HEK293T (cell line): ENCODE measurements at regions not wholly inside any gene's neighbourhood (a gene's known extent, or its start where the extent isn't known, plus 50 kb on each side); places are given as distances from the start of the nearest gene placed in this dataset.

ENCODE experiments used
- BHLHE40 ChIP-seq: fragments of 450-650 bp; IDR thresholded peaks from 2 replicates; pipeline ENCODE4 v1.6.1; 2016; ENCODE audit warnings: mild to moderate bottlenecking, moderate library complexity, borderline replicate concordance
- ELF4 ChIP-seq: fragments of 450-650 bp; IDR thresholded peaks from 2 replicates; pipeline ENCODE4 v1.6.1; 2017; ENCODE audit warnings: antibody characterized with exemption

DNA sequence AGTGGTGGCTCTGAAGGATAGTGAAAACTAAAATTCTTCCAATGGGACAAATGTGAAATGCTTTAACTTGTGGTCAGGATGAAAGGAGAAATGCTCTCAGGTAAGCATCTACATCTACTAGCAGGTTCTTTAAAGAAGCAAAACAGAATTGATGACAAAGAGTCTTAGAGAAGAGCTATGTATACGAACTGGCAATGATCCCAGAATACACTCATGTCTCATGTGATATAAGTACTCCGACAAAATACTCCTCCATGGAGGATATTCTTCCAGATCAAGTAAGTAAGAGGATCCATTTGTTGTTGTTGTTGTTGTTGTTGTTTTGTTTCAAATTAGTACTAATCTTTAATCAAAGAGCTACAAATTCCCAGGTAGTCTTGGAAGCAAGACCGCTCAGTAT lies 174.0 kb upstream of the ATP1B1 start:
- TF ChIP-seq BHLHE40 (no peak), ELF4 (no peak)
